Fibroblast of lung (primary cell): ENCODE measurements at regions not wholly inside any gene's neighbourhood (a gene's known extent, or its start where the extent isn't known, plus 50 kb on each side); places are given as distances from the start of the nearest gene placed in this dataset.

Source experiments
- CTCF ChIP-seq, 2 donors: IDR thresholded peaks in 1 of 2; conservative IDR thresholded peaks in 1 of 2; 1 replicate in 1 of 2; 2 replicates in 1 of 2; pipeline ENCODE4 v1.5.1; 2011 to 2012; ENCODE audit warnings: low read length in 2 of 2, control low read depth in 1 of 2, inconsistent platforms in 1 of 2, low read depth in 1 of 2, mild to moderate bottlenecking in 1 of 2
- EZH2 ChIP-seq: IDR thresholded peaks from 2 replicates; pipeline ENCODE4 v1.5.1; 2012; ENCODE audit warnings: low read length, control low read depth, mild to moderate bottlenecking; ENCODE audit errors: missing control alignments

GRCh38 chr17:72039490-72039889 is 81.3 kb upstream of the SOX9 start:
- TF ChIP-seq CTCF (conservative IDR thresholded peaks at IDR 0.05 in 1 of 2, IDR thresholded peaks at IDR 0.05 in 1 of 2; ENCODE audit: low read depth in 1 of 2, low read length in 2 of 2) (no peak), EZH2 (no peak)
